GM19025 (cell line): ENCODE measurements at regions not wholly inside any gene's neighbourhood (a gene's known extent, or its start where the extent isn't known, plus 50 kb on each side); places are given as distances from the start of the nearest gene placed in this dataset.

Experiments
- ATAC-seq: cut with Tn5 transposase; IDR thresholded peaks from one replicate; pipeline ENCODE4 v1.9.1; 2021; ENCODE audit warnings: mild to moderate bottlenecking, low read depth, moderate library complexity; ENCODE audit not compliant: unreplicated experiment

GRCh38 chr16:65672960-65673359, 551.1 kb upstream of the CDH11 start:
- ATAC-seq: no peak

GRCh38 chr16:65671071-65671470, 549.2 kb upstream of the CDH11 start:
- ATAC-seq: no peak

GRCh38 chr16:65668064-65668595, 546.3 kb upstream of the CDH11 start:
- ATAC-seq: no peak

GRCh38 chr16:65667011-65667578, 545.2 kb upstream of the CDH11 start:
- no peak for ATAC-seq

GRCh38 chr16:65666132-65666941, 544.5 kb upstream of the CDH11 start:
- ATAC-seq: no peak

GRCh38 chr16:65665586-65665985, 543.7 kb upstream of the CDH11 start:
- ATAC-seq: no peak

GRCh38 chr16:65663774-65664173, 541.9 kb upstream of the CDH11 start:
- no peak for ATAC-seq

GRCh38 chr16:65662256-65662655, 540.4 kb upstream of the CDH11 start:
- no peak for ATAC-seq

GRCh38 chr16:65661558-65661957, 539.7 kb upstream of the CDH11 start:
- no peak for ATAC-seq

GRCh38 chr16:65660390-65660789, 538.5 kb upstream of the CDH11 start:
- no peak for ATAC-seq

- no peak for ATAC-seq
Observed at GRCh38 chr16:65659758-65660157, 537.9 kb upstream of the CDH11 start.

- no peak for ATAC-seq
Observed at GRCh38 chr16:65658787-65659220, 536.9 kb upstream of the CDH11 start.

GRCh38 chr16:65658349-65658748, 536.5 kb upstream of the CDH11 start:
- no peak for ATAC-seq

- no peak for ATAC-seq
Observed at GRCh38 chr16:65657556-65657955, 535.7 kb upstream of the CDH11 start.

GRCh38 chr16:65657071-65657494, 535.2 kb upstream of the CDH11 start:
- ATAC-seq: no peak

GRCh38 chr16:65655802-65656201, 533.9 kb upstream of the CDH11 start:
- ATAC-seq: no peak

- no peak for ATAC-seq
Observed at GRCh38 chr16:65648101-65648500, 526.2 kb upstream of the CDH11 start.

GRCh38 chr16:65644821-65645220, 523.0 kb upstream of the CDH11 start:
- no peak for ATAC-seq

- ATAC-seq: no peak
Observed at GRCh38 chr16:65641762-65642289, 520.0 kb upstream of the CDH11 start.

GRCh38 chr16:65641049-65641761, 519.3 kb upstream of the CDH11 start:
- no peak for ATAC-seq

GRCh38 chr16:65634833-65635232, 513.0 kb upstream of the CDH11 start:
- no peak for ATAC-seq
